HG02870 (cell line): ENCODE measurements at regions not wholly inside any gene's neighbourhood (a gene's known extent, or its start where the extent isn't known, plus 50 kb on each side); places are given as distances from the start of the nearest gene placed in this dataset.

Source experiments
- ATAC-seq: cut with Tn5 transposase; IDR thresholded peaks from one replicate; pipeline ENCODE4 v1.9.1; 2021; ENCODE audit warnings: mild to moderate bottlenecking, moderate library complexity; ENCODE audit not compliant: unreplicated experiment

GRCh38 chr9:84393266-84393950, 52.9 kb upstream of the SLC28A3 start:
- ATAC-seq, result no peak

- no peak for ATAC-seq
Measured at GRCh38 chr9:84394036-84394435, 53.5 kb upstream of the SLC28A3 start.

- no peak for ATAC-seq
Measured at GRCh38 chr9:84397151-84397728, 56.7 kb upstream of the SLC28A3 start.

- no peak for ATAC-seq
Measured at GRCh38 chr9:84397822-84398221, 57.3 kb upstream of the SLC28A3 start.

- no peak for ATAC-seq
Measured at GRCh38 chr9:84402517-84402916, 62.0 kb upstream of the SLC28A3 start.

GRCh38 chr9:84403288-84403687, 62.7 kb upstream of the SLC28A3 start:
- no peak for ATAC-seq

- no peak for ATAC-seq
Measured at GRCh38 chr9:84404095-84404686, 63.6 kb upstream of the SLC28A3 start.

- ATAC-seq, result no peak
Measured at GRCh38 chr9:84405667-84406066, 65.1 kb upstream of the SLC28A3 start.

- ATAC-seq, result no peak
Measured at GRCh38 chr9:84408416-84408815, 67.9 kb upstream of the SLC28A3 start.

GRCh38 chr9:84411683-84412267, 71.2 kb upstream of the SLC28A3 start:
- ATAC-seq, result no peak

- ATAC-seq, result no peak
Measured at GRCh38 chr9:84412654-84413053, 72.1 kb upstream of the SLC28A3 start.

GRCh38 chr9:84413301-84413700, 72.7 kb upstream of the SLC28A3 start:
- ATAC-seq, result no peak

GRCh38 chr9:84419031-84419602, 78.6 kb upstream of the SLC28A3 start:
- no peak for ATAC-seq

GRCh38 chr9:84424931-84425330, 84.4 kb upstream of the SLC28A3 start:
- no peak for ATAC-seq

GRCh38 chr9:84432746-84433145, 92.2 kb upstream of the SLC28A3 start:
- ATAC-seq, result no peak

GRCh38 chr9:84435902-84436301, 95.3 kb upstream of the SLC28A3 start:
- ATAC-seq, result no peak

GRCh38 chr9:84436386-84437109, 96.0 kb upstream of the SLC28A3 start:
- no peak for ATAC-seq

- no peak for ATAC-seq
Measured at GRCh38 chr9:84438391-84438790, 97.8 kb upstream of the SLC28A3 start.

GRCh38 chr9:84439250-84439649, 98.7 kb upstream of the SLC28A3 start:
- ATAC-seq, result no peak

- ATAC-seq, result no peak
Measured at GRCh38 chr9:84442712-84443111, 102.2 kb upstream of the SLC28A3 start.

- ATAC-seq, result no peak
Measured at GRCh38 chr9:84445737-84446136, 105.2 kb upstream of the SLC28A3 start.
